GM18502 (cell line): ENCODE measurements at regions not wholly inside any gene's neighbourhood (a gene's known extent, or its start where the extent isn't known, plus 50 kb on each side); places are given as distances from the start of the nearest gene placed in this dataset.

Experiments
- ATAC-seq: cut with Tn5 transposase; IDR thresholded peaks from one replicate; pipeline ENCODE4 v1.9.1; 2021; ENCODE audit warnings: mild to moderate bottlenecking; ENCODE audit not compliant: unreplicated experiment, poor library complexity

DNA sequence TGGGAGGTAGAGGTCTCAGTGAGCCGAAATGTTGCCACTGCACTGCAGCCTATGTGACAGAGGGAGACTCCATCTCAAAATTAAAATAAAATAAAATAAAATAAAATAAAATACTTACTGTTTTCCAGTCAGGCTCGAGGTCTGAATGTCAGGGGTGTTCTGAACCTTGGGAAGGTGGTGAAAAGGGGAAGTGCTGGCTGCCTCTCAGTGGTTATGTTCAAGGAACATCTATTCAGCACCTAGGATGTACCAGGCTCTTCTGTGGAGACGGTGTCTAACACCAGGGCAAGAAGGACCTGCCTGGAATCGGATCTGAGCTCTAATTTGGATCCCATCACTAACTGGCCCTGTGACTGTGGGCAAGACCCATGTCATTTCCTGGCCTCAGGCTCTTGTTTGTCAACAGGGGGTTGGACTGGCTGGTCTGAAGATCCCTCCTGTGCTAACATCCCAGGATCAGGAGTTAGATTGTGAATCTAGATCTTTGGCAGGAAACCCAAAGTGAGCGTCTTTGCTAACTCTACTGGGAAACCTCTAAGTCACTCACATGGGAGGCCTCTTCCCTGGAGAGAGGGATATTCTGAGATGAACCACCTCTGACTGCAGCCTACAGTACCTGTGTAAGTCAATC lies 63.4 kb upstream of the SIRPG start:
- ATAC-seq, result no peak

DNA sequence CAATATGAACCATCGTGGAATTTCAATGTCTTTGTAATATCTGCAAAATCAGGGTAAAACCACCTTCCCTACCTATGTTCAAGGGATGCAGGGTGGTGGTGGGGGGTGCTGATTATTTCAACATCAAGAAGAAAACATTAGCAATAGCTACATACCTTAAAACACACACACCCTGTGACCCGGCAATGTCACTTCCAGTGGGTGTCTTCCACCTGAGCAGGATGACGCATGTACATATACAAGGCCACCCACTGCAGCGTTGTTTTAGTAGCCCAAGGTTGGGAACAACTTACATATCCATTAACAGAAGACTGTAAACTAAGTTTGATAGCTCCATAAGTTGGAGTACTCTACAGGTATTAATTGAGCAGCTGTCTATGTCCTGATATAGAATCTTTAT lies 62.6 kb upstream of the SIRPG start:
- no peak for ATAC-seq

- no peak for ATAC-seq
Measured at GRCh38 chr20:1718604-1719384, 61.2 kb upstream of the SIRPG start.

DNA sequence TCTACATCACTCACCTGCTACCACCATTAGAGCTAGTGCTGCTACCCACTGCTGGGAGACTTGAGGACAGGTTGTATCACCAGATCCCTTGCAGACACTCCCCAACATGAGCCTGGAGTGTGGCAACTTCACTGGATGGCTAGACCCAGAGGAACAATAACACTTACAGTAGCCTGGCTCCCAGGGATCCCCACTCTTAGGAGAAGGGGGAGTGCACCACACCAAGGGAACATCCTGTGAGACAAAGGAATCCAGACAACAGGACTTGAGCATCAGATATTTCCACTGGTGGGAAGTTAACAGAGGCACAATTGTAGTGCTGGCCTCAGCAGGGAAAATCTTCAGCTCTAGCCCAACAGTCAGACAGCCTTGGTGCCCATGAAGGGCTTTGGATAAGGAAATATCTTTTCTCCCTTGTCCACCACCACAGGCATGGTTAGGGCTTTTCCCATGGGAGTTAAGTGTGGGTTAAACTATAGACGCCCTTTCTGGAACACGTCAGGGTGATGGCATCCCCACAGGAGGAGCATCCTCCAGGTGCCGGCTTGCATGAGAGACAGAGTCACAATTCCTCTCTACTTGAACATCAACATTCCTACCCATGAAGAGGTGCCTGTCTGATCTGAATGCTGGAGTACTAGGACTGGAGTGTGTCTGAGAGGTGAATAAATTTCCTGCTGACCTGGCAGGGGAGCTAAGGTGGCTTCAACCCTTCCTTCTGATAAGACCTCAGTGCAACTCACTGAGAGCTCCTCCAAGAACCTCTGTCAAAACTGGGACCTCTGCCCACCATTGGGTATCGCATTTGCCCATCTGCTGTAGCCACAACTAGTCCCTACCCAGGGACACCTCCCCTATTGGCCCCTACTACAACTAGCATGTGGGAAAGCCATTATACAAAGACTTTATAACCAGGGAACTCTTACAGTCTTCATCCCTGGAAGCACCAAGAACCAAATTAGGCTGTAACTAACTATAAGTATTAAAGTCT lies 55.4 kb upstream of the SIRPG start:
- no peak for ATAC-seq

GRCh38 chr20:1711826-1712601 lies 54.4 kb upstream of the SIRPG start:
- no peak for ATAC-seq

DNA sequence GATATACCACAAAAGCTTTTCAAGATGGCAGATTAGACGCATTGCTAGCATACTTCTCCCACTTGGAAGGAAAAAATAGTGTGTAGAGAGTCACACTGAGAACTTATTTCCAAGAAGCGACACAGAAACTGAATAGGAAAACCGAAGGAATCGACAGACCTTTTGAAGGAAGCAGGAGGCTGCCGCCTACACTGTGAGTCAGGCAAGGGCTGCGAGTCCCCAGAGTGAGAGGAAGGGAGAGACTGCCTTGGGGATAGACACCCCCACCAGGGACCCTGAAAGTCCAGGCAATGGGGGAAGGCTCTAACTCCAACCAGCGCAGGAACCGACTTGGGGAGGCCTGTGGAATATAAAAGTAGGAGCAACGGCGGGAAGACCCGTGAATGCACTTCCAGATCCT lies 53.7 kb upstream of the SIRPG start:
- ATAC-seq, result no peak

DNA sequence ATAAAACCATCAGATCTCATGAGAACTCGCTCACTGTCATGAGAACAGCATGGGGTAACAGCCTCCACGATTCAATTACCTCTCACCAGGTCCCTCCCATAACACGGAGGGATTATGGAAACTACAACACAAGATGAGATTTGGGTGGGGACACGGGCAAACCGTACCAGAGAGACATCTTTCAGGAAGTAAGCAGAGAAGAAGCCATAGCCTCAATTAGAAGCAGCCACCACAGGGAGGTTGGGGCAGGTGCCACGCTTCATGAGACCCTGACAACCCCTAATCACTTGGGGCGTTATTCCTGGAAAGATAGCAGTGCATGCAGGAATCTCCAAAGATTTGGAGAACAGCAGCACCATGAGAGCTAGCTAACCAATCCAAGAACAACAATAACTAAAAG lies 52.9 kb upstream of the SIRPG start:
- no peak for ATAC-seq

- ATAC-seq, result no peak
Measured at GRCh38 chr20:1707588-1708449, 50.2 kb upstream of the SIRPG start.
